NT2/D1 (cell line): ENCODE measurements at regions not wholly inside any gene's neighbourhood (a gene's known extent, or its start where the extent isn't known, plus 50 kb on each side); places are given as distances from the start of the nearest gene placed in this dataset.

Experiments used
- SUZ12 ChIP-seq: IDR thresholded peaks from 2 replicates; pipeline ENCODE4 v1.6.1; 2011; ENCODE audit not compliant: insufficient read length, insufficient read depth; ENCODE audit errors: extremely low read depth
- YY1 ChIP-seq: IDR thresholded peaks from 2 replicates; pipeline ENCODE4 v1.6.1; 2011; ENCODE audit not compliant: insufficient read length, insufficient read depth
- ZNF274 ChIP-seq: IDR thresholded peaks from 2 replicates; pipeline ENCODE4 v1.6.1; 2011; ENCODE audit warnings: mild to moderate bottlenecking, low read depth, low read length

- TF ChIP-seq YY1 (no peak), ZNF274 (no peak), SUZ12 (no peak)
Measured at GRCh38 chr5:167579693-167580055, 711.8 kb upstream of the WWC1 start.
